ENCODE measurements at regions not wholly inside any gene's neighbourhood (a gene's known extent, or its start where the extent isn't known, plus 50 kb on each side); places are given as distances from the start of the nearest gene placed in this dataset.

DNA sequence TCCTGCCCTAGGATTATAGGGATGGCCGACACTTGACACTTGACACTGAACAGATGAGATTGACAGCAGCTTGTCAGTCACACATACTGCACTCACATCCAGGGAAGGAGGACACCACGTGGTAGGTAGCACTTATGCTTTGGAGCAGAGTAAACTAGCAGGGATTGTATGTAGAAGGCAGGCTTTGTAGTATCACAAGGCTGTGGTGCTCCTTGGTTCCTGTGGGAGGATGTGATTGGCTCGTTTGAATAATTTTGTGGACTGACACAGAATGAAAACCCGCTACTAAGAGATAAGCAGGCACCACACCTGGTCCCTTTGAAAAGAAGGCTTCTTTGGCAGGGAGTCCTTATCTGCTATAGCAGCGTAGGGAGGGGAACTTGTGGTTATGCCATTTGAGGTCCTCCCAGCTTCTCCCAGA is 63.6 kb upstream of the IL12B start:
- Histone ChIP-seq H3K27ac (ENCODE audit: low read depth, low read length) (no peak overlapping the region), H3K4me2 (ENCODE audit: low read length) (no peak overlapping the region), H3K9me3 (ENCODE audit: insufficient read depth, low read depth, low read length) (no peaks in the 10 kb centered on the region), H3K36me3 (ENCODE audit: insufficient read depth, low read length) (no peaks in the 10 kb centered on the region), H3K27me3 (ENCODE audit: insufficient read depth, low read length) (peaks cover 3% of the 10 kb centered on the region), H3K4me3 (ENCODE audit: insufficient read depth, low read depth, low read length) (no peak overlapping the region), H3K79me2 (ENCODE audit: insufficient read depth, low read length) (no peaks in the 10 kb centered on the region), H4K20me1 (ENCODE audit: insufficient read depth, low read length) (no peaks in the 10 kb centered on the region), H3K9ac (ENCODE audit: low read length) (no peak overlapping the region), H2AFZ (ENCODE audit: low read depth, low read length) (no peak overlapping the region), H3K4me1 (ENCODE audit: insufficient read depth, low read length) (no peaks in the 10 kb centered on the region)
- no peak overlapping the region for H3K27ac Mint-ChIP-seq (ENCODE audit: unreplicated experiment)
- TF ChIP-seq, protein P1, sequence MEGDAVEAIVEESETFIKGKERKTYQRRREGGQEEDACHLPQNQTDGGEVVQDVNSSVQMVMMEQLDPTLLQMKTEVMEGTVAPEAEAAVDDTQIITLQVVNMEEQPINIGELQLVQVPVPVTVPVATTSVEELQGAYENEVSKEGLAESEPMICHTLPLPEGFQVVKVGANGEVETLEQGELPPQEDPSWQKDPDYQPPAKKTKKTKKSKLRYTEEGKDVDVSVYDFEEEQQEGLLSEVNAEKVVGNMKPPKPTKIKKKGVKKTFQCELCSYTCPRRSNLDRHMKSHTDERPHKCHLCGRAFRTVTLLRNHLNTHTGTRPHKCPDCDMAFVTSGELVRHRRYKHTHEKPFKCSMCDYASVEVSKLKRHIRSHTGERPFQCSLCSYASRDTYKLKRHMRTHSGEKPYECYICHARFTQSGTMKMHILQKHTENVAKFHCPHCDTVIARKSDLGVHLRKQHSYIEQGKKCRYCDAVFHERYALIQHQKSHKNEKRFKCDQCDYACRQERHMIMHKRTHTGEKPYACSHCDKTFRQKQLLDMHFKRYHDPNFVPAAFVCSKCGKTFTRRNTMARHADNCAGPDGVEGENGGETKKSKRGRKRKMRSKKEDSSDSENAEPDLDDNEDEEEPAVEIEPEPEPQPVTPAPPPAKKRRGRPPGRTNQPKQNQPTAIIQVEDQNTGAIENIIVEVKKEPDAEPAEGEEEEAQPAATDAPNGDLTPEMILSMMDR (IDR thresholded peaks at IDR 0.05; ENCODE audit: insufficient read depth, low read depth, low read length) = no peak
- no peak for TF ChIP-seq EZH2 (IDR thresholded peaks at IDR 0.05; ENCODE audit: insufficient read depth, low read length)
- no peaks in the 10 kb centered on the region for H3K36me3 Mint-ChIP-seq (ENCODE audit: low read depth, unreplicated experiment)
- H3K4me1 Mint-ChIP-seq (ENCODE audit: low read depth, unreplicated experiment) = no peaks in the 10 kb centered on the region
- no peak overlapping the region for H3K4me3 Mint-ChIP-seq (ENCODE audit: unreplicated experiment)
- DNase-seq (ENCODE audit: low read depth) (no peak), FAIRE-seq (no peak)
- peaks cover 13% of the 10 kb centered on the region for H3K27me3 Mint-ChIP-seq (ENCODE audit: low read depth, unreplicated experiment)
- no peaks in the 10 kb centered on the region for H3K9me3 Mint-ChIP-seq (ENCODE audit: unreplicated experiment)

- Histone ChIP-seq H3K4me2 (ENCODE audit: low read length) (no peak overlapping the region), H4K20me1 (ENCODE audit: insufficient read depth, low read length) (no peaks in the 10 kb centered on the region), H3K27me3 (ENCODE audit: insufficient read depth, low read length) (no peaks in the 10 kb centered on the region), H3K27ac (ENCODE audit: low read depth, low read length) (no peak overlapping the region), H3K79me2 (ENCODE audit: insufficient read depth, low read length) (no peaks in the 10 kb centered on the region), H2AFZ (ENCODE audit: low read depth, low read length) (no peak overlapping the region), H3K9me3 (ENCODE audit: insufficient read depth, low read depth, low read length) (no peaks in the 10 kb centered on the region), H3K9ac (ENCODE audit: low read length) (no peak overlapping the region), H3K4me3 (ENCODE audit: insufficient read depth, low read depth, low read length) (no peak overlapping the region), H3K36me3 (ENCODE audit: insufficient read depth, low read length) (no peaks in the 10 kb centered on the region), H3K4me1 (ENCODE audit: insufficient read depth, low read length) (no peaks in the 10 kb centered on the region)
- DNase-seq (ENCODE audit: low read depth) (no peak), FAIRE-seq (no peak)
- Mint-ChIP-seq H3K9me3 (ENCODE audit: unreplicated experiment) (no peaks in the 10 kb centered on the region), H3K4me3 (ENCODE audit: unreplicated experiment) (no peak overlapping the region), H3K27ac (ENCODE audit: unreplicated experiment) (no peak overlapping the region), H3K27me3 (ENCODE audit: low read depth, unreplicated experiment) (peaks cover 15% of the 10 kb centered on the region), H3K4me1 (ENCODE audit: low read depth, unreplicated experiment) (no peaks in the 10 kb centered on the region), H3K36me3 (ENCODE audit: low read depth, unreplicated experiment) (no peaks in the 10 kb centered on the region)
- TF ChIP-seq, protein P1 (IDR thresholded peaks at IDR 0.05; ENCODE audit: insufficient read depth, low read depth, low read length) = no peak
Observed at GRCh38 chr5:159395202-159395601, 64.9 kb upstream of the IL12B start.

DNA sequence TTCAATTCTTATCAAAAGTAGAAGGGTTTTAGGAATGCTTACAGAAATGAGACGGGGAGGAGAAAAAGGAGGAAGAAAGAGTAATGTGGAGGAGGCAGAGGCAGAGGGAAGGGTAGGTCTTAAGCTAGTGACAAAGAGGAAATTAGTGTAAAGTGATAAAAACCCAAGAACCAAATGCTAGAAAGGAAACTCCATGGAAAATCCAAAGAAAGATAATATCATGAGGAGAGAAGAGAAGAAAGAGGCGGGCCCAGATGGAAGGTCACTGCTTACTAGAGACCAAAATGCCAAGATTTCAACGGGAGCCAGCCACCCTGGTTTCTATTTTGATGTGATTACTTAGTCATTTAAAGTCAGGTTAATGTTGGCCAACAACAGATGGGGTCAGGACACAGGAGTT is 68.6 kb upstream of the IL12B start:
- peaks cover 18% of the 10 kb centered on the region for H3K27me3 Mint-ChIP-seq (ENCODE audit: low read depth, unreplicated experiment)
- no peak for TF ChIP-seq EZH2 (IDR thresholded peaks at IDR 0.05; ENCODE audit: insufficient read depth, low read length)
- TF ChIP-seq, protein P1 (IDR thresholded peaks at IDR 0.05; ENCODE audit: insufficient read depth, low read depth, low read length) = no peak
- no peak overlapping the region for H2AFZ ChIP-seq (ENCODE audit: low read depth, low read length)
- H4K20me1 ChIP-seq (ENCODE audit: insufficient read depth, low read length) = no peaks in the 10 kb centered on the region
- DNase-seq (ENCODE audit: low read depth) = no peak
- no peak overlapping the region for H3K27ac Mint-ChIP-seq (ENCODE audit: unreplicated experiment)
- H3K9ac ChIP-seq (ENCODE audit: low read length) = no peak overlapping the region
- no peak overlapping the region for H3K27ac ChIP-seq (ENCODE audit: low read depth, low read length)
- no peaks in the 10 kb centered on the region for H3K9me3 Mint-ChIP-seq (ENCODE audit: unreplicated experiment)
- no peak overlapping the region for H3K4me3 ChIP-seq (ENCODE audit: insufficient read depth, low read depth, low read length)
- no peak overlapping the region for H3K4me3 Mint-ChIP-seq (ENCODE audit: unreplicated experiment)
- no peaks in the 10 kb centered on the region for H3K27me3 ChIP-seq (ENCODE audit: insufficient read depth, low read length)
- H3K36me3 ChIP-seq (ENCODE audit: insufficient read depth, low read length) = no peaks in the 10 kb centered on the region
- H3K4me1 ChIP-seq (ENCODE audit: insufficient read depth, low read length) = no peaks in the 10 kb centered on the region
- no peak overlapping the region for H3K4me2 ChIP-seq (ENCODE audit: low read length)
- H3K79me2 ChIP-seq (ENCODE audit: insufficient read depth, low read length) = no peaks in the 10 kb centered on the region
- no peak for FAIRE-seq
- H3K9me3 ChIP-seq (ENCODE audit: insufficient read depth, low read depth, low read length) = no peaks in the 10 kb centered on the region
- H3K36me3 Mint-ChIP-seq (ENCODE audit: low read depth, unreplicated experiment) = no peaks in the 10 kb centered on the region
- no peaks in the 10 kb centered on the region for H3K4me1 Mint-ChIP-seq (ENCODE audit: low read depth, unreplicated experiment)
